WERI-Rb-1 (cell line): ENCODE measurements at regions not wholly inside any gene's neighbourhood (a gene's known extent, or its start where the extent isn't known, plus 50 kb on each side); places are given as distances from the start of the nearest gene placed in this dataset.
A peak's percentile ranks its signal among the peaks of the same experiment; 100 is the strongest.

Experiments used
- DNase-seq: peaks from one replicate; pipeline ENCODE4 v3.0.0-alpha.2; 2020
- H3K27ac ChIP-seq: fragments of 250-450 bp; sonication (Bioruptor Pico); 2 replicates; pipeline ENCODE4 v1.5.1; 2020; ENCODE audit warnings: mild to moderate bottlenecking, moderate library complexity
- H3K27me3 ChIP-seq: fragments of 250-450 bp; sonication (Bioruptor Pico); 2 replicates; pipeline ENCODE4 v1.5.1; 2021; ENCODE audit warnings: mild to moderate bottlenecking, low read depth, moderate library complexity; ENCODE audit not compliant: insufficient read depth, severe bottlenecking
- H3K36me3 ChIP-seq: fragments of 250-450 bp; sonication (Bioruptor Pico); 2 replicates; pipeline ENCODE4 v1.5.1; 2020; ENCODE audit warnings: mild to moderate bottlenecking, moderate library complexity
- H3K4me3 ChIP-seq: 2 replicates; pipeline ENCODE4 v1.5.1; 2011; ENCODE audit warnings: low read depth, mild to moderate bottlenecking, control low read depth, low read length
- H3K9me3 ChIP-seq: fragments of 250-450 bp; sonication (Bioruptor Pico); 2 replicates; pipeline ENCODE4 v1.5.1; 2021; ENCODE audit warnings: mild to moderate bottlenecking, moderate library complexity; ENCODE audit not compliant: severe bottlenecking
- TF ChIP-seq, protein P1 (sequence below): IDR thresholded peaks from 2 replicates; pipeline ENCODE4 v1.5.1; 2011; ENCODE audit warnings: low read depth, mild to moderate bottlenecking, control low read depth, inconsistent platforms, low read length

DNA sequence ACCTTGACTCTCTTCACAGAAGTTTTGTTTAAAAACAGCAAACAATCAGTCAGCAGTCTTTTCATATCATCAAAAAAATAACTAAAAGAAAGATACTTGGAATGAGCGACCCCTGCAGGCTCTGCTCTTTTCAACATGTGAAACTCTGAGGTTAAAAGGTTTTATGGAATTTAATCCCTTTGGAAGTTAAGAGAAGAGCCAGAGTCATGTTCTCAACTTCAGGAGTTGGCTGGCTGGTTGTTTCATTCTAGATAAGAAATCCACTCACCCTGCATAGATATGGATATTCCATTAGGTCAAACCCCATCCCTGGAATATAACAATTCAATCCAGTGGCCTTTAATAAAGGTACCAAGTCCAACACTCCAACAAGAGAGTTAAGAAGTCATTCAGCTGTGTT, 115.6 kb upstream of the RMDN2 start:
- DNase-seq = peak; percentile 48
- TF ChIP-seq, protein P1, sequence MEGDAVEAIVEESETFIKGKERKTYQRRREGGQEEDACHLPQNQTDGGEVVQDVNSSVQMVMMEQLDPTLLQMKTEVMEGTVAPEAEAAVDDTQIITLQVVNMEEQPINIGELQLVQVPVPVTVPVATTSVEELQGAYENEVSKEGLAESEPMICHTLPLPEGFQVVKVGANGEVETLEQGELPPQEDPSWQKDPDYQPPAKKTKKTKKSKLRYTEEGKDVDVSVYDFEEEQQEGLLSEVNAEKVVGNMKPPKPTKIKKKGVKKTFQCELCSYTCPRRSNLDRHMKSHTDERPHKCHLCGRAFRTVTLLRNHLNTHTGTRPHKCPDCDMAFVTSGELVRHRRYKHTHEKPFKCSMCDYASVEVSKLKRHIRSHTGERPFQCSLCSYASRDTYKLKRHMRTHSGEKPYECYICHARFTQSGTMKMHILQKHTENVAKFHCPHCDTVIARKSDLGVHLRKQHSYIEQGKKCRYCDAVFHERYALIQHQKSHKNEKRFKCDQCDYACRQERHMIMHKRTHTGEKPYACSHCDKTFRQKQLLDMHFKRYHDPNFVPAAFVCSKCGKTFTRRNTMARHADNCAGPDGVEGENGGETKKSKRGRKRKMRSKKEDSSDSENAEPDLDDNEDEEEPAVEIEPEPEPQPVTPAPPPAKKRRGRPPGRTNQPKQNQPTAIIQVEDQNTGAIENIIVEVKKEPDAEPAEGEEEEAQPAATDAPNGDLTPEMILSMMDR = peak; percentile 32; the same call in 1 of the 2 replicates
- Histone ChIP-seq H3K27me3 (no peaks in the 10 kb centered on the region), H3K4me3 (no peak overlapping the region), H3K27ac (no peak overlapping the region), H3K9me3 (peaks cover 5% of the 10 kb centered on the region), H3K36me3 (no peaks in the 10 kb centered on the region)

DNA sequence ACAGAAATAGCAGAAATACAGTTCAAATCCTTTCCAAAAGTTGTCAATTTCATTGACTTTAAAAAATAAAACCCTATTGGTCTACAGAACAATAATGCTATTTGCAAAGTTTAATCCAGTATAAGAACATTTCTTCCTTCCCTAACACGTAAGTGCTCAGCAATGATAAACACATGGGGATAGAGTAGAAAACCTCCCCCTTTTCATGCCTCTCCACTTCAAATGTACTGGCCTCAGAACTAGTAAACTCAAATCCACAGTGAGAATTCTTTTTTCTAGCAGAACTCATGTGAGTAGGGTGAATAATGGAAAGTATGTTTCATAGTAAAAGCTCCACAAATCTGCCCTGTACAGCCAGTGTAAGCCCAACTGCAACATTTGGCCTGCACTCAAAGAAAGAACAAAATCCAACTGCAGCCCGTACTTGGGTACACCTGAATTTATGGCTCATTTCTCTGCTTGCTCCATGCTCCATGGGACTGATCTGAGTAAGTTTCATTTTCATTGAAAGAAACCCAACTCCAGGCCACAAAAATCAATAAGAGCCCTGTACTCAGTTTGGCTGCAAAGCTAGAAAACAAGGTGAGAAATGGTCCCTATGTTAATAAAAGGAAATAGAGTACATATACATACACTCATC, 115.0 kb upstream of the RMDN2 start:
- H3K9me3 ChIP-seq = peaks cover 5% of the 10 kb centered on the region
- no peak for DNase-seq
- H3K27me3 ChIP-seq = no peaks in the 10 kb centered on the region
- H3K36me3 ChIP-seq = no peaks in the 10 kb centered on the region
- TF ChIP-seq, protein P1 = no peak
- no peak overlapping the region for H3K27ac ChIP-seq
- H3K4me3 ChIP-seq = no peak overlapping the region

DNA sequence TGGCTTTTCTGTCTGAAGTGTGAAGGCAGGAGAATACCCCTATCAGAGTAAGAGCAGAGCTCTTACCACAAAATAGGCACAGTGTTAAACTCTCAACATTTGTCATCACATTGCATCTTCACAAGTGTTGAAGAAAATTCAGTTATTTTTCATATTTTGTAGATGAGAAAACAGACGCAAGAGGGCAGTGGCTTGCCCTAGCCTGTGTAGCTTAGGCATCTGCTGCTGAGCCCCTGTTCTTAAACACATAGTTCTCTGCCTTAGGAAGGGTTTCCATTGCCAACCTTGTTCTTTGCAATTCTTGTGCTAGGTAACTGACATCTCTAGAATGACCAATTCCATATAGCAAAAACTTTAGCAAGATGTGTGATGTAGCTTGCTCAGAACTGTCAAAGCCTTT, 112.7 kb upstream of the RMDN2 start:
- no peak overlapping the region for H3K4me3 ChIP-seq
- no peak overlapping the region for H3K27ac ChIP-seq
- peaks cover 5% of the 10 kb centered on the region for H3K9me3 ChIP-seq
- H3K27me3 ChIP-seq = no peaks in the 10 kb centered on the region
- no peaks in the 10 kb centered on the region for H3K36me3 ChIP-seq
- no peak for DNase-seq
- TF ChIP-seq, protein P1 = no peak

DNA sequence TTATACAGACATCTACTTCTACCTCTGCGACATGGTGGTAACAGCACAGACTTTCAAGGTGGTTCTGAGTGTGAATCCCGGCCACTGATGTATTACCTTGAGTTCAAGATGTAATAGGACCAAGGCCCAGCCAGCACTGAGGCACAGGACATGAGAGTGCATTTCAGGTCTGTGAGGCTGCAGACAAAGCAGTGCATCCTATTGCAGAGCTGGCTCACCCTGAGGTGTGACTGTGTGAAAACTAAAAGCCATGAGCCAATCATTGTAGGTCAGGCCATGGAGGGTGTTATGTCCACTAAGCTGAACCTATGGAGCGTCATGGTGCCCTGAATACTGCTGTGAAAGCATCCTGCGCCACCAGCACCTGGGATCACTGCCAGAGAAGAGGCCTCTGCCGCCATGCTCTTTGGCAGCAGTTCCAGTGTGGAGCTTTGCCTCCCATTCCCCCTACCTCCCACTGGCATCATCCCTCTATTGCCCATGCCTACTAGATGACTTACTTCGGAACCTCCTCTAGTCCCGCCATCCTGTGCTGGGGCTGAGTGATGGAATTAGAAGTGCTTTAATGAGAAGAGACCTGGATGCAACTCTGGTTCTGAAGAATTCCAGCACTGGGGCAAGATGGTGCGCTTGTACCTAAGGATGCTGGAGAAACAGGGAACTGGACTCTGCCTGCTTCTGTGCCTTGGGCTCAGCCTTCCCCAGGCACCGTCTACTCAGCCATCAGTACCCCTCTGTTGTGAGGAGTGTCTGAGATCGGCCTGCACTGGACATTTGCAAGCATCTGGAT, 112.0 kb upstream of the RMDN2 start:
- H3K27me3 ChIP-seq = no peaks in the 10 kb centered on the region
- no peaks in the 10 kb centered on the region for H3K36me3 ChIP-seq
- TF ChIP-seq, protein P1 = no peak
- no peak overlapping the region for H3K4me3 ChIP-seq
- no peak for DNase-seq
- H3K9me3 ChIP-seq = peaks cover 5% of the 10 kb centered on the region
- H3K27ac ChIP-seq = no peak overlapping the region

DNA sequence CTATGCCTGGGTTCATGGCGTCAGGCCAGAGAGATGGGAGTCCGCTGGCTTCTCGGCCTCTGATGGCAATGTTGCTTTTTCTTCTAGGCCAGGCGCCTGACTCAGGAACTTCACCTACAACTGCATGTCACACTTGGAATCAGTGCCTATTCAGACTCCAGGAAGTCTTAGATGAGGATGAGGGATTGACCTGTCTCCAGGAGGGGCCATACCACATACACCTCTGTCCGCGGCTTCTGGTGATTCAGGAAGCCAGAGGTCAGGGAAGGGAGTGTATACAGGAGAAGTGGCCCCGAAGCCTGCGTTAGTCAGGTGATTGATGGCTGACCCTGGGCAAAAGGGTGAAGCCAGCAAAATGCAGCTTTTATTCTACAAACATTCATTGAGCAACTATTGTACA, 109.1 kb upstream of the RMDN2 start:
- DNase-seq = no peak
- no peak overlapping the region for H3K4me3 ChIP-seq
- peaks cover 8% of the 10 kb centered on the region for H3K9me3 ChIP-seq
- no peaks in the 10 kb centered on the region for H3K36me3 ChIP-seq
- H3K27me3 ChIP-seq = no peaks in the 10 kb centered on the region
- TF ChIP-seq, protein P1 = no peak
- H3K27ac ChIP-seq = no peak overlapping the region

DNA sequence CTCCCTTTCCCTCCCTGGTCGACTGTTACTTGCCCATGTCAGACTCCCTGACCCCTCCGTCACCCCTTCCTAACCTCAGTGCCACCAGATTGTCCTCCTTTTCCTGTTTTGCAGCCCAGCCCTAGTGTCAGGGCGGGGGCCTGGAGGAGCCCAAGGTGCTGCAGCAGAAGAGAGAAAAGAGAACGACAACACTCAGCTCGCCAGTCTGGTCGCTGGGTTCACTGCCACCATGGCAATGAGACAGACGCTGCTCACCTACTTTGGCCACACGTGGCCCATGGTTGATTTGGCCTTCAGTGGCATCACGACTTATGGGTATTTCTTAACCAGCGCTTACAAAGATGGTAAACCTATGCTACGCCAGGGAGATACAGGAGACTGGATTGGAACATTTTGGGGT, 108.4 kb upstream of the RMDN2 start:
- TF ChIP-seq, protein P1 = no peak
- Histone ChIP-seq H3K9me3 (peaks cover 8% of the 10 kb centered on the region), H3K27me3 (no peaks in the 10 kb centered on the region), H3K4me3 (no peak overlapping the region), H3K27ac (no peak overlapping the region), H3K36me3 (no peaks in the 10 kb centered on the region)
- no peak for DNase-seq
